ENCODE measurements at regions not wholly inside any gene's neighbourhood (a gene's known extent, or its start where the extent isn't known, plus 50 kb on each side); places are given as distances from the start of the nearest gene placed in this dataset.

GRCh38 chr7:112864380-112864779 is 74.2 kb upstream of the TMEM168 start:
- H3K27ac Mint-ChIP-seq, result no peak overlapping the region
- no peaks in the 10 kb centered on the region for H3K4me1 Mint-ChIP-seq
- DNase-seq (ENCODE audit: low spot score in 2 of 2, unreplicated experiment in 2 of 2), result no peak
- H3K9me3 Mint-ChIP-seq, result peaks cover 36% of the 10 kb centered on the region
- H3K36me3 Mint-ChIP-seq, result peaks cover 42% of the 10 kb centered on the region
- H3K27me3 Mint-ChIP-seq (ENCODE audit: low read depth), result no peaks in the 10 kb centered on the region
- no peak overlapping the region for H3K4me3 Mint-ChIP-seq
- TF ChIP-seq, protein P1, sequence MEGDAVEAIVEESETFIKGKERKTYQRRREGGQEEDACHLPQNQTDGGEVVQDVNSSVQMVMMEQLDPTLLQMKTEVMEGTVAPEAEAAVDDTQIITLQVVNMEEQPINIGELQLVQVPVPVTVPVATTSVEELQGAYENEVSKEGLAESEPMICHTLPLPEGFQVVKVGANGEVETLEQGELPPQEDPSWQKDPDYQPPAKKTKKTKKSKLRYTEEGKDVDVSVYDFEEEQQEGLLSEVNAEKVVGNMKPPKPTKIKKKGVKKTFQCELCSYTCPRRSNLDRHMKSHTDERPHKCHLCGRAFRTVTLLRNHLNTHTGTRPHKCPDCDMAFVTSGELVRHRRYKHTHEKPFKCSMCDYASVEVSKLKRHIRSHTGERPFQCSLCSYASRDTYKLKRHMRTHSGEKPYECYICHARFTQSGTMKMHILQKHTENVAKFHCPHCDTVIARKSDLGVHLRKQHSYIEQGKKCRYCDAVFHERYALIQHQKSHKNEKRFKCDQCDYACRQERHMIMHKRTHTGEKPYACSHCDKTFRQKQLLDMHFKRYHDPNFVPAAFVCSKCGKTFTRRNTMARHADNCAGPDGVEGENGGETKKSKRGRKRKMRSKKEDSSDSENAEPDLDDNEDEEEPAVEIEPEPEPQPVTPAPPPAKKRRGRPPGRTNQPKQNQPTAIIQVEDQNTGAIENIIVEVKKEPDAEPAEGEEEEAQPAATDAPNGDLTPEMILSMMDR (IDR thresholded peaks at IDR 0.05; ENCODE audit: unreplicated experiment), result no peak

DNA sequence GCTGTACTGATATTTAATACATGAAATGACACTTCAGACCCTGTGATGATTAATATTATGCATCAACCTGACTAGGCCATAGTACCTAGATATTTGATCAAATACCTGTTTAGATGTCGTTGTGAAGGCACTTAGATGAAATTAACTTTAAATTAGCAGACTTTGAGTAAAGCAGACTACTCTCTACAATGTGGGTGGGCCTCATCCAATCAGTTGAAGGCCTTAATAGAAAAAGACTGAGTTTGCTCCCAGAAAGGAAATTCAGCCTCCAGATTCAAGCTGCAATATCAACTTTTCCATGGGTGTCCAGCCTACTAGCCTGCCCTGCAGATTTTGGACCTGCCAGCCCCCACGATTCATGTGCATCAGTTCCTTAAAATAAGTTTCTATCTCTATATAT is 68.6 kb upstream of the TMEM168 start:
- no peaks in the 10 kb centered on the region for H3K27me3 Mint-ChIP-seq (ENCODE audit: low read depth)
- peaks cover 15% of the 10 kb centered on the region for H3K4me1 Mint-ChIP-seq
- H3K4me3 Mint-ChIP-seq, result no peak overlapping the region
- H3K27ac Mint-ChIP-seq, result no peak overlapping the region
- H3K36me3 Mint-ChIP-seq, result peaks cover 26% of the 10 kb centered on the region
- TF ChIP-seq, protein P1 (IDR thresholded peaks at IDR 0.05; ENCODE audit: unreplicated experiment), result no peak
- peaks cover 17% of the 10 kb centered on the region for H3K9me3 Mint-ChIP-seq
- DNase-seq (ENCODE audit: low spot score in 2 of 2, unreplicated experiment in 2 of 2), result no peak

DNA sequence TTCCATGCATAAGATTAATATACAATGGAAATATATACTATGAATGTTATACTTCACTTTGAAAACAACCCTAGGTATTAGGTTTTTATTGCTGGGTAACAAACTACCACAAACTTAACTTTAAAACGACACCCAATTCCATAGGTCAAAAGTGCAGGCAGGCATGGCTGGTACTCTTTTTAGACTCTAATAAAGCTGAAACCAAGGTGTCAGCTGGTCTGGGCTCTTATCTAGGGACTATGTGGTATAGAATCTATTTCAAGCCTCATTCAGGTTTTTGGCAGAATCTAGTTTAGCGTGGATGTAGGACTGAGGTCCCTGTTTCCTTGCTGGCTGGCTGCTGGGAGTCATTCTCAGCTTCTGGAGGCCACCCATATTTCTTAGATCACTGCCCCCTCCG is 65.0 kb upstream of the TMEM168 start:
- H3K27ac Mint-ChIP-seq, result no peak overlapping the region
- no peaks in the 10 kb centered on the region for H3K27me3 Mint-ChIP-seq (ENCODE audit: low read depth)
- H3K9me3 Mint-ChIP-seq, result peaks cover 25% of the 10 kb centered on the region
- DNase-seq (ENCODE audit: low spot score in 2 of 2, unreplicated experiment in 2 of 2), result no peak
- TF ChIP-seq, protein P1 (IDR thresholded peaks at IDR 0.05; ENCODE audit: unreplicated experiment), result no peak
- H3K4me1 Mint-ChIP-seq, result peaks cover 25% of the 10 kb centered on the region
- H3K4me3 Mint-ChIP-seq, result no peak overlapping the region
- H3K36me3 Mint-ChIP-seq, result peaks cover 28% of the 10 kb centered on the region

- no peaks in the 10 kb centered on the region for H3K27me3 Mint-ChIP-seq (ENCODE audit: low read depth)
- no peak overlapping the region for H3K4me3 Mint-ChIP-seq
- H3K27ac Mint-ChIP-seq, result peak overlapping the region; percentile 52
- no peak for DNase-seq (ENCODE audit: low spot score in 2 of 2, unreplicated experiment in 2 of 2)
- TF ChIP-seq, protein P1 (IDR thresholded peaks at IDR 0.05; ENCODE audit: unreplicated experiment), result no peak
- peaks cover 33% of the 10 kb centered on the region for H3K36me3 Mint-ChIP-seq
- peaks cover 25% of the 10 kb centered on the region for H3K4me1 Mint-ChIP-seq
- peaks cover 26% of the 10 kb centered on the region for H3K9me3 Mint-ChIP-seq
These were observed 64.0 kb upstream of the TMEM168 start for GRCh38 chr7:112854169-112854568.

DNA sequence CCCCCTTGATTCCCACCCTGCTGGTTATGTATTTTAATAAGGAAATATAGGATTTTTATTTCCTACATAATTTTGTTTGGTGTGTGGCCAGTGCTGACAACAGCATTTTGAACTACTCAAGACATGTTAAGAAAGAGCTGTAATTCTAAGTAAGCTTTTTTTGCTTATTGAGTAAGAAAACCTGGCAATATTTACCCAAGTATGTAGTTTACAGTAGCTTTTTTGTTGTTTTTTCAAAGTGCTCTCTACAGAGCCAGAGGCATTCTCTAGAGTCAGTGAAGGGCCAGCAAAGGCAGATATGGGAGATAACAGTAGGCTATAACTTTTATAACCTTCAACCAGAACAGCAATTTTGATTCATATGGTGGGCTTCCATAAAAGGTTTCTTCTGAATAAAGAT is 63.2 kb upstream of the TMEM168 start:
- Mint-ChIP-seq H3K4me3 (no peak overlapping the region), H3K4me1 (peaks cover 25% of the 10 kb centered on the region), H3K27me3 (ENCODE audit: low read depth) (no peaks in the 10 kb centered on the region), H3K36me3 (peaks cover 33% of the 10 kb centered on the region), H3K27ac (peak overlapping the region; percentile 70), H3K9me3 (peaks cover 26% of the 10 kb centered on the region)
- no peak for DNase-seq (ENCODE audit: low spot score in 2 of 2, unreplicated experiment in 2 of 2)
- TF ChIP-seq, protein P1 (IDR thresholded peaks at IDR 0.05; ENCODE audit: unreplicated experiment), result no peak

- Mint-ChIP-seq H3K36me3 (peaks cover 10% of the 10 kb centered on the region), H3K4me1 (peaks cover 2% of the 10 kb centered on the region)
These were observed 53.0 kb upstream of the TMEM168 start for GRCh38 chr7:112843151-112843550.

More at GRCh38 chr7:112843151-112843550, 53.0 kb upstream of the TMEM168 start:
- no peak overlapping the region for H3K27ac Mint-ChIP-seq
- no peaks in the 10 kb centered on the region for H3K27me3 Mint-ChIP-seq (ENCODE audit: low read depth)
- DNase-seq (ENCODE audit: low spot score in 2 of 2, unreplicated experiment in 2 of 2), result no peak
- H3K4me3 Mint-ChIP-seq, result no peak overlapping the region
- H3K9me3 Mint-ChIP-seq, result peaks cover 20% of the 10 kb centered on the region
- TF ChIP-seq, protein P1 (IDR thresholded peaks at IDR 0.05; ENCODE audit: unreplicated experiment), result no peak
